ENCODE measurements at regions not wholly inside any gene's neighbourhood (a gene's known extent, or its start where the extent isn't known, plus 50 kb on each side); places are given as distances from the start of the nearest gene placed in this dataset.

DNA sequence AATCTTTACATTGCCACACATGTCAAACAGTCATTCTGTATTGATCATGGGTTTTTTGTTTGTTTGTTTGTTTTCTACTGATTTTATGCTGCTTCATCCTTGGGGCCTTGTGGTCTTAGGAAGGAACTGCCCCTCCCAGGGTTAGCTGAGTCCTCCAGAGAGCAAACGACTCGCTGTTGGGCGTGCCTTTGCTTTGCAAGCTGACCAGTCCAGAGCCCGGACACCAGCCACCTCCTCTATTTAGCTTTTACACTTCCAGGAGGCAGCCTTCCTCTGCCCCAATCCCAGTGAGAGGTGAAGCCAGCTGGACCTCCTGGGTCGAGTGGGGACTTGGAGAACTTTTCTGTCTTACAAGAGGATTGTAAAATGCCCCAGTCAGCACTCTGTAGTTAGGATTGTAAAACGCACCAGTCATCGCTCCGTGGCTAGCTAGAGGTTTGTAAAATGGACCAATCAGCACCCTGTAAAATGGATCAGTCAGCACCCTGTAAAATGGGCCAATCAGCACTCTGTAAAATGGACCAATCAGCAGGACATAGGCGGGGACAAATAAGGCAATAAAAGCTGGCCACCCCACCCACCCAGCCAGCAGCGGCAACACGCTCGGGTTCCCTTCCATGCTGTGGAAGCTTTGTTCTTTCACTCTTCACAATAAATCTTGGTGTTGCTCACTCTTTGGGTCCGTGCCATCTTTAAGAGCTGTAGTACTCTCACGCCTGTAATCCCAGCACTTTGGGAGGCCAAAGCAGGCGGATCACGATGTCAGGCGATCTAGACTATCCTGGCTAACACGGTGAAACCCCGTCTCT, 154.4 kb downstream of the ERCC6L2 start:
- no peaks in the 10 kb centered on the region for H3K9me3 Mint-ChIP-seq
- DNase-seq: no peak
- CTCF ChIA-PET: interaction anchor here (0.6 kb wide), 1 partner anchor 126 kb away, joined by 3 read pairs; no protein-coding TSS in a partner anchor
- peaks cover 3% of the 10 kb centered on the region for H3K36me3 Mint-ChIP-seq (ENCODE audit: low read depth)
- no peak overlapping the region for H3K4me3 Mint-ChIP-seq
- H3K27ac Mint-ChIP-seq: no peak overlapping the region
- H3K4me1 Mint-ChIP-seq (ENCODE audit: low read depth): peaks cover 16% of the 10 kb centered on the region
- intact Hi-C loops (cut with micrococcal nuclease): no loop called here
- peaks cover 22% of the 10 kb centered on the region for H3K27me3 Mint-ChIP-seq (ENCODE audit: low read depth)

DNA sequence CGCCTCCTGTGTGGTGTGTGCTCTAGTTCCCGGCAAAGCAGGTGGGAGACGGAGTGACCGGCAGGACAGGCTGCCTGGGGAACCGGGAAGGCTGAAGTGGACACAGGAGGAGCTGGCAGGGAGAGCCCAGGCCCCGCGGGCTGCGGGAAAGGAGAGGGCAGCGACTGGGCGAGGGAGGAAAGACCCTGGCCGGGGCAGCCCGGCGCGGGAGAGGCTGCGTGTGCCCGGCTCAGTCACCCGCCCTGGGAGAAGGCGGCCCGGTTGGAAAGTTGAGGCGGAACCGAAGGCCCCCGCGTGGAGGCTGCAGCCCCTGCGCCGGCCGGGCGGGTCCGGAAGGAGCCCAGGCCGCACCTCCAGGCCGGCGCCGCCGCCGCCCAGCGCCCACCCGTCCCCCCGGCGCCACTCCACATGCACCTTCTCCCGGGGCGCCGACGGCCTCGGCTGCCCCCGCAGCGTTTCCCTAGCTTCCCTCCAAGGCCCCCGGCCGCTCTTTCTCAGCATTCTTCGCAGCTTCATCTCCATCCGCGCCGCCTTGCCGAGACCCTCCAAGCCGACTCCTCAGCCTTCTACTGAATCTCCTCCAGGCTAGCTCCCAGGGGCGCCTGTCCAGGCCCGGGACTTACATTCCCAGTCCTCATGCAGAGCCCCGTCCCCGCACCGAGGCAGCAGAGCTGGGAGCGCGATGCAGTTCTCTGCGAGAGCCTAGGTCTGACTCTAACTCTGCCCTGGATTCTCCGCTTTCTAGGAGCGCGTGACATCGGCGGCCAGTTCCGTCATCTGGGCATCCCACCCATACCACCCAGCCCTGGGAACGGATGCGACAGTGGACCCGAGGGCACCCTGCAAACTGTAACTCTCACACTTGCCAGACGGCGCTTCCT, 152.0 kb downstream of the ERCC6L2 start:
- H3K27ac Mint-ChIP-seq: no peak overlapping the region
- peaks cover 3% of the 10 kb centered on the region for H3K36me3 Mint-ChIP-seq (ENCODE audit: low read depth)
- CTCF ChIA-PET: no interaction called here
- peaks cover 36% of the 10 kb centered on the region for H3K27me3 Mint-ChIP-seq (ENCODE audit: low read depth)
- peak; percentile 48 for DNase-seq
- no peaks in the 10 kb centered on the region for H3K9me3 Mint-ChIP-seq
- peak overlapping the region; percentile 63 for H3K4me3 Mint-ChIP-seq
- H3K4me1 Mint-ChIP-seq (ENCODE audit: low read depth): peaks cover 26% of the 10 kb centered on the region
- intact Hi-C loops (cut with micrococcal nuclease): no loop called here

DNA sequence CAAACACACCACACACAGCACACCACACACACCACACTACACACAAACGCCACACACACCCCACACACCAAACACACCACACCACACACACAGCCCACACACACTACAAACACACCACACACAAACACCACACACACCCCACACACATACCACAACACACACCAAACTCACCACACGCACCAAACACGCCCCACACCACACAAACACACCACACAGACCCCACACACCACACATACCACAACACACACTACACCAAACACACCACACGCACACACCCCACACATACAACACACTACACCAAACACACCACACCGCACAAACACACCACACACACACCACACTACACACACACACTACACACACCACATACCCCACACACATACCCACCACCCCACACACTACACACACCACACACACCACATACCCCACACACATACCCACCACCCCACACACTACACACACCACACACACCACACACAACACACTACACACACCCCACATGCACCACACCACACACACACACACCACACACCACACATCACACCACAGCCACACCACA, 151.2 kb downstream of the ERCC6L2 start:
- Mint-ChIP-seq H3K36me3 (ENCODE audit: low read depth) (peaks cover 4% of the 10 kb centered on the region), H3K4me3 (peak overlapping the region; percentile 63), H3K27me3 (ENCODE audit: low read depth) (peaks cover 42% of the 10 kb centered on the region), H3K9me3 (no peaks in the 10 kb centered on the region), H3K4me1 (ENCODE audit: low read depth) (peaks cover 32% of the 10 kb centered on the region), H3K27ac (no peak overlapping the region)
- CTCF ChIA-PET: no interaction called here
- intact Hi-C loops (cut with micrococcal nuclease): no loop called here
- no peak for DNase-seq

DNA sequence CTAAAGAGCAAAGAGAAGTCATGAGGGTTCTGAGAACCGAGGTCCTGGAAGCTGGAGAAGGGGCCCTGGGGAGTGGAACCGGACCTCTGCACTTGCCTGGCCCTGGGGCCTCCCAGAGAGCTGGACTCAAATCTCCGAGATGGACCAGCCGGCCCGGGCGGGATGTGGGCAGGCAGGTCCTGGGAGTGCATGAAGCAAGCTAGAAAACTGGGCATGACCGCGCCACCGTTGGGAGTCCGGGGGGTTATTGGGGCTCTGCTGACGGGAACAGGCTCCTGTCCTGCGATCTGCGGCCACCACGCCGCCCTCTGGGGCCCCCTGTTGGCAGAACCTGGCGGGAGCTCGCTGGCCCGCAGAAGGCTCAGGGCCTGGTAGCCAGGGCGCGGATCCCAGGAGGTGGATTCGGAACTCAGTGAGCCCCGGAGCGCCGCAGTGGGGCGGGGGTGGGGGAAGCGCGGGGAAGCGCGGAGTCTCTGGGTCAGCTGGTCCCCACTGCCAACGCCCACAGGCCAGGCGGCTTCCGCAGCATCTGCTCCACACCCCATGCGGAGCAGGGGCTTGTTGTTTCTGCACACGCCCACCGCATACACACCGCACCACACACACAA, 150.6 kb downstream of the ERCC6L2 start:
- H3K4me3 Mint-ChIP-seq: no peak overlapping the region
- intact Hi-C loops (cut with micrococcal nuclease): no loop called here
- H3K27ac Mint-ChIP-seq: no peak overlapping the region
- H3K4me1 Mint-ChIP-seq (ENCODE audit: low read depth): peaks cover 32% of the 10 kb centered on the region
- H3K9me3 Mint-ChIP-seq: no peaks in the 10 kb centered on the region
- CTCF ChIA-PET: interaction anchor here (1.4 kb wide), 1 partner anchor 20 kb away, joined by 4 read pairs; no protein-coding TSS in a partner anchor
- DNase-seq: peak; percentile 46
- H3K36me3 Mint-ChIP-seq (ENCODE audit: low read depth): peaks cover 4% of the 10 kb centered on the region
- H3K27me3 Mint-ChIP-seq (ENCODE audit: low read depth): peaks cover 42% of the 10 kb centered on the region

DNA sequence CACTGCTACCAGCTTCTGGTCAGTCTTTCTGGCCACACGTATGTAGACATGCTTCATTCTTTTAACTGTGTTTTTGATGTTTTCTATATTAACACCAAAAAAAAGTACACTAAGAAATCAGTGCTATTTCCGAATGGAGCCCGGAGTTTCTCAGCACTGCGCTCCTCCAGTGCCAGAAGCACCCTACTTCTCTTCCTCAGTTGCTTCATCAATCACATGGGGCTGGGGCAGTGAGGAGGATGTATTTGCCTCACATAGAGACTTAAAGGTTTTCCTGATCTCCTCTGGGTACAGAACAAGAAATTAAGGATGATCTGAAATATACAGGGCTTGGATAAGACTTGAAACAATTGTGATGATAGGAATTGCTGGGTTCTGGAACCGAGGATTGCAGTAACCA, 148.0 kb downstream of the ERCC6L2 start:
- Mint-ChIP-seq H3K27ac (no peak overlapping the region), H3K9me3 (no peaks in the 10 kb centered on the region), H3K36me3 (ENCODE audit: low read depth) (peaks cover 4% of the 10 kb centered on the region), H3K27me3 (ENCODE audit: low read depth) (peaks cover 39% of the 10 kb centered on the region), H3K4me1 (ENCODE audit: low read depth) (peaks cover 41% of the 10 kb centered on the region), H3K4me3 (no peak overlapping the region)
- no peak for DNase-seq
- CTCF ChIA-PET: no interaction called here
- intact Hi-C loops (cut with micrococcal nuclease): loop anchor here (1.0 kb wide), 1 partner anchor 9 kb away; no protein-coding TSS in a partner anchor

DNA sequence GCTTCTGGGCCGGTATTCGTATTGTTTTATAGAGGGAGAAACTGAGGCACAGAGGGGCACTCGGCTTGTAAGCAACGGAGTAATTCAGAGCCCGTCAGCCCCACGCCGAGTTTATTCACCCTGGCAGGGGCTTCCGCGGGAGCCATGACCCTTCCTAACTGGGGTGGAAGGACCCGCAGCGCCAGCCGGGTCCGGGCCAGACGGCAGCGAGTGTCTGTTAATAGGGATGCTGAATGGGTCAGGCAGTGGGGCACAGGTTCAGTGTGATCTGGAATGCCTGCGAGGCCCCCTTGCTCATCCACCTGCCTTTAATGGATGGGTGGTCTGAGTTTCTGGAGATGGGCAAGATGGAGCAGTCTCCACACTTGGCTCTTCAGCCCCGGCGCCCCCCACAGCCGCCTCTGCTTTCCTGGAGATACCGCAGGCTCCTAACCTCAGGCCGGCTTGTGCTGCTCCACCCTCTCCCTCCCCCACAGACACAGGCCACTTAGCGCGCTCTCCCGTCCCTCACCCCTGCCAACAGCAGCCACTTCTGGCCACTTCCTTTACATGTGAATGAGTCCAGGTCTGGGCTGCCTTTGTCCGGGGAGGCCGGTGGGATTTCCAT, 147.1 kb downstream of the ERCC6L2 start:
- Mint-ChIP-seq H3K27me3 (ENCODE audit: low read depth) (peaks cover 33% of the 10 kb centered on the region), H3K27ac (no peak overlapping the region), H3K4me1 (ENCODE audit: low read depth) (peaks cover 40% of the 10 kb centered on the region), H3K9me3 (no peaks in the 10 kb centered on the region), H3K36me3 (ENCODE audit: low read depth) (peaks cover 6% of the 10 kb centered on the region), H3K4me3 (peak overlapping the region; percentile 76)
- CTCF ChIA-PET: no interaction called here
- DNase-seq: no peak
- intact Hi-C loops (cut with micrococcal nuclease): loop anchor here (1.0 kb wide), 1 partner anchor 8 kb away; no protein-coding TSS in a partner anchor

DNA sequence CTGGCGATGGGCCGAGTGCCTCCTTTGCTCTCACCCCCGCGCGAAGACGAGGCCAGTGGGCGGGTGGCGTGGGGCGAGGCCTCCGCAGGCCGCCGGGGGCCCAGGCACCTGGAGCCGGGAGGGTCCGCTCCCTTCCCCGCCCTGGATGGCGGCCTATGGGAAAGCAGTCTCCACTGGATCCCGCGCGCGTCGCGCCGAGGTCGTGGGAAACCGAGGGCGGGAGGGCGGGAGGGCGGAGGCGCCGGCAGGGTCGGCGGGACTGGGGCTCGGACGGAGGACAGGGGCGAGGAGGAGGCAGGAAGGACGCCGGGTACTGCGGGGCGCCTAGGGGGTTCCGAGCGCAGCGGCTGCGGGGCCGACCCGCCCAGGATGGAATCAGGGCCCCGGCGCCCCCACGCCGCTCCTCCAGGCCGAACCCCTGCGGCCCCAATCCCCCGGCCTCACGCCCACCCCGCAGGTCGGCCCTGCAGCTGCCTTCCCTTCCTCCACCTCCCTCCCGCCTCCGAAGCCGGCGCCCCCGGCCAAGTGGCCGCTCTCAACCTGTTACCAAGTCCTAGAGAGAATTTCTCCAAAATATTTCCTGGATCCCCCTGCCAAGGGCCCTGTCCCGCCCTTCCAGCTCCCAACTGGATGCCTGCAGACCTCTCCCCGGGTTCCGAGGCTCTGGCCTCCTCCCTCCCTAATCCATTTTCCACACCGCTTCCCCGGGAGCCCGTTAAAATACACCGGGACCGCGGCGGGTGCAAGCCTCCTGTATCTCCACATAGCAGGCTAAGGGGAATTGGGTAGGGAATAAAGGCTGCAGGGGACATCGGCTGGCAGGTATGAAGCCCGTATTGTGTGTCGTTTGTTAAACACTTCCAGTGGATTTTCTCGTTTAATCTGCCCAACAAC, 146.3 kb downstream of the ERCC6L2 start:
- Mint-ChIP-seq H3K27me3 (ENCODE audit: low read depth) (peaks cover 30% of the 10 kb centered on the region), H3K36me3 (ENCODE audit: low read depth) (peaks cover 6% of the 10 kb centered on the region), H3K4me3 (peak overlapping the region; percentile 76), H3K27ac (no peak overlapping the region), H3K4me1 (ENCODE audit: low read depth) (peaks cover 43% of the 10 kb centered on the region), H3K9me3 (no peaks in the 10 kb centered on the region)
- CTCF ChIA-PET: no interaction called here
- no peak for DNase-seq
- intact Hi-C loops (cut with micrococcal nuclease): no loop called here

DNA sequence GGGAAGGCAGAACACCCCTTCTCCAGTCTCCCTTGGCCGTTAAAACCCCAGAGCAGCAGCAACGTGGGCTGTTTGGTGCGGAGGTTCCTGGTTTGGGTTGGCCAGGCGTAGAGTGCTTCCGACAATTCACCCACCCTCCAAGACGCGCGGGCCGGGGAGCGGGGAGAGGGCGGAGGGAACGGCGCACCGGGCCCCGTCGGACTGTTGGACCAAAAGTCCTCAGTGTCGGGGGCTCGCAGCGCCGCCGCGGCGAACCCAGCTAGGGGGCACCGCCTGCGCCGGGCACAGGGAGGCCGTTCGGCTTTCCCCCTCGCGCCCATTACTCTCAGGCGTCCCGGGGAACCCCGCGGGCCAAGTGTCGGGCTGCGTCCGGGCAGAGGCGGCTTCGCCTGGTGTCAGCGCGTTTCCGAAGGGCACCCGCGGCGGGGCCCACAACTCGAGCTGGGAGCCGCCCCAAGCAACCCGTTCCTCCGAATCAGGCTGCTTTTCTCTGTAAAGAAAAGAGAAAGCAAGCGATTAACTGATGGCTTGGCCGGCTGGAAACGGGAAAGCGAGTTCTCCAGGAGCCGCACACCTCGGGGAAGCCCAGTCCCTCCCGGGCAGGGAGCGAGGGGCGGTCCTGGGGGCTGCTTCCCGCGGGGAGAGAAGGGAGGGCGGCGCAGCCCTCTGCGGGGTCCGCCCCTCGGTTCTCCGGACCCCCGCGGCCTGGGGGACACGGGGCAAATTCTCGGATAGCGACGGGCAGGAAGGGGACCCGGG, 145.5 kb downstream of the ERCC6L2 start:
- CTCF ChIA-PET: no interaction called here
- Mint-ChIP-seq H3K9me3 (no peaks in the 10 kb centered on the region), H3K4me1 (ENCODE audit: low read depth) (peaks cover 47% of the 10 kb centered on the region), H3K27ac (peak overlapping the region; percentile 54), H3K4me3 (peak overlapping the region; percentile 76), H3K27me3 (ENCODE audit: low read depth) (peaks cover 24% of the 10 kb centered on the region), H3K36me3 (ENCODE audit: low read depth) (peaks cover 3% of the 10 kb centered on the region)
- peak; percentile 67 for DNase-seq
- intact Hi-C loops (cut with micrococcal nuclease): no loop called here

DNA sequence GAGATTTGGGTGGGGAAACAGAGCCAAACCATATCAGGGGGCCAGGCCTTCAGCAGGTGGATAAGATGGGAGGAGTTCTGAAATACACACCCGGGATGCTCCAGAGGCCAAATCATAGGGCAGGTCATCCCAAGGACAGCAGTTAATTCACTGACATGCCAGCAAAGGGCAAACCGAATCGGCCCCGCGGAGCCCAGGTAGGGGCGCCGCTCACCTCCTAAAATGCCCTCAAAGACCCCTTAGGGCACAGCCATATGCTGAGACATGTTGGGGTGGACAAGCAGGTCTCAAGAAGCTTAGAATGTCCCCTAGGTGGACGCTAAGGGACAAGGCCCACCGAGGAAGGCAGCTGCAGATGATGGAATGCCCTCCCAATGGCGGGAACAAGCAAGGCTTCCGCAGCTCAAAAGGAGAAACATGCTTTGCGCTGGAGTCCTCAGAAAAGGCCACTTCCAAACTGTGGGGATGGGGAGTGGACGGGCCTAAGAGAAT, 144.9 kb downstream of the ERCC6L2 start:
- H3K4me1 Mint-ChIP-seq (ENCODE audit: low read depth): peaks cover 51% of the 10 kb centered on the region
- CTCF ChIA-PET: no interaction called here
- DNase-seq: no peak
- H3K36me3 Mint-ChIP-seq (ENCODE audit: low read depth): peaks cover 3% of the 10 kb centered on the region
- no peaks in the 10 kb centered on the region for H3K9me3 Mint-ChIP-seq
- peak overlapping the region; percentile 76 for H3K4me3 Mint-ChIP-seq
- peak overlapping the region; percentile 54 for H3K27ac Mint-ChIP-seq
- intact Hi-C loops (cut with micrococcal nuclease): no loop called here
- peaks cover 20% of the 10 kb centered on the region for H3K27me3 Mint-ChIP-seq (ENCODE audit: low read depth)

All from activated naive CD4-positive, alpha-beta T cell treated with anti-CD3 and anti-CD28 coated beads for 36 hours (primary cell).